AG08396 (cell line): ENCODE measurements at regions not wholly inside any gene's neighbourhood (a gene's known extent, or its start where the extent isn't known, plus 50 kb on each side); places are given as distances from the start of the nearest gene placed in this dataset.

Experiments
- DNase-seq: peaks from one replicate; pipeline ENCODE4 v3.0.0; 2012; ENCODE audit warnings: low spot score, mixed read lengths

DNA sequence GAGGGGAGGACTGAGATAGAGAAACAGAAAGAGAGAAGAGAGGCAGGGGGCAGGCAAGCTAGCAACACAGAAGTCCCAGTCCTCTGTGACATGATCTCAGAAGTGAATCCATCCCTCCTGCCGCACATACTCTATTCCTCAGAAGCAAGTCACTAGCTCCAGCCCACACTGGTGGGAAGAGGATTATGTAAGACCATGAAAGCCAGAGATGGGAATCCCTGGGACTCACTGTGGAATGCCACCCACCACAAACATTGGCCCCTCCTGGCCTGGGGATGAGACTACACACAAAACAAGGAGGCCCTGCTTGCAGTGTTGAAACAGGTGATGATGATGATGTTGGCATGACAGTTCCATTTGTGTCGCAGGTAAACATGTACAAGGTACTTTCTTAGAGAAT is 419.9 kb downstream of the IRS2 start:
- DNase-seq = no peak

DNA sequence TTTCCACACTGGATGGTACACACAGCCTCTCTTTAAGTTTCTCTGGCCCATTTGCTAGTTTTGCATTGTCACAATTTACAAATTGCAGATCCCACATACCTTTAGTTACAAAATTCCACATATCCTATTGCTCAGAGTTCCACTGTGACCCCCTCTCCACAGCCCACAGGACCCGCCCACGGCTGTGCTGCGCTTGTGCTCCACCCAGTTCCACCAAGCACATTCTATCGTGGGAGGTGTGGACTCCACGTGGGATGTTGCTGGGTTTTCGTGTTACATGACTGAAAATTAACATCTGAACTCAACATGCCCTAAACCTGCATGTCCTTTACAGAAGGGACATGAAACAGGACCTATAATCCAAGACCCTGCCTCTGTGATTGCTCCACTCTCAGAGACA is 423.0 kb downstream of the IRS2 start:
- DNase-seq = no peak

DNA sequence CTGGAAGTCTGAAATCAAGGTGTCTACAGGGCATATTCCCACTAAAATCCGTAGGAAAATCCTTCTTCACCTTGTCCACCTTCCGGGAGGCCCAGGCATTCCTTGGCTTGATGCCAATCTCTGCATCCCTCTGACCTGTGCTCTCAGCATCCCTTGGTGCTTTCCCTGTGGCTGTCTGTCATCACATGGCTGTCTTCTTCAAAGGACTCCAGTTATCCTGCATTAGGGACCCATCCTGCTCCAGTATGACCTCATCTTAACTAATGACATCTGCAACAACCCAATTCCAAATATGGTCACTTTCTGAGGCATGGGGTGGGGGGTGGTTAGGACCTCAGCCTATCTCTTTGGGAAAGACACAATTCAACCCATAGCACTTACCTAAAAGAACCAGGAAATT is 423.8 kb downstream of the IRS2 start:
- no peak for DNase-seq

DNA sequence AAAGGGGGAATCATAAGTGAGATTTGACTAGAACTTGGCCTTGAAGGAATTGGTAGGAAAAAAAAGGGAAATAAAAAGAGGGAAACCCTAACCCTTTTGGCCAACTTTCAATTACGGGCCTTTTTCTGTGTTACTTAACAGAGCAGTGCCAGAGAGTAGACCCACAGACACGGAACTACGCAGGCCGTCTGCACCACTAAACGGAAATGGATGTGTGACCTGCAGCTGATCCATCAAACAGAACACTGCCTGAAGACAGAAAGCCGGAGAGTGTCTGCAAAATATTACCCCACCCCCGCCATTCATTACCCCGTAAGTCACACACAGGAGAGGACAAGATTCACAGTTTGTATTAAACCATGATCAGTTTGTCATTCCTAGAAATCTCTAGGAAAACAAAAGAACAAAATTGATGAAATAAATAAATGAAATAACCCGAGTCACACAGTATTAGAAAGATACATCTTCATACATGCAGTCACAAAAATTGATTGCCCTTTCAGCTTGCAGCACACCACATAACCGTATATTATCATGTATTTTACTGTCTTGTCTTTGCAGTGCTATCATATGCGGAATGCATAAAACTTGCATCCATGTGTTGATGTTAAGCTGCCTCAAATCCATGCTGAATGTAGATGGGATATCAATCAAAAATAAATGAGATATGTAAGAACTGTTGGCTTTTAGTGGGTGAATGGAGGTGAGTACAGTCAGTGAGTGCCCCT is 424.7 kb downstream of the IRS2 start:
- no peak for DNase-seq

DNA sequence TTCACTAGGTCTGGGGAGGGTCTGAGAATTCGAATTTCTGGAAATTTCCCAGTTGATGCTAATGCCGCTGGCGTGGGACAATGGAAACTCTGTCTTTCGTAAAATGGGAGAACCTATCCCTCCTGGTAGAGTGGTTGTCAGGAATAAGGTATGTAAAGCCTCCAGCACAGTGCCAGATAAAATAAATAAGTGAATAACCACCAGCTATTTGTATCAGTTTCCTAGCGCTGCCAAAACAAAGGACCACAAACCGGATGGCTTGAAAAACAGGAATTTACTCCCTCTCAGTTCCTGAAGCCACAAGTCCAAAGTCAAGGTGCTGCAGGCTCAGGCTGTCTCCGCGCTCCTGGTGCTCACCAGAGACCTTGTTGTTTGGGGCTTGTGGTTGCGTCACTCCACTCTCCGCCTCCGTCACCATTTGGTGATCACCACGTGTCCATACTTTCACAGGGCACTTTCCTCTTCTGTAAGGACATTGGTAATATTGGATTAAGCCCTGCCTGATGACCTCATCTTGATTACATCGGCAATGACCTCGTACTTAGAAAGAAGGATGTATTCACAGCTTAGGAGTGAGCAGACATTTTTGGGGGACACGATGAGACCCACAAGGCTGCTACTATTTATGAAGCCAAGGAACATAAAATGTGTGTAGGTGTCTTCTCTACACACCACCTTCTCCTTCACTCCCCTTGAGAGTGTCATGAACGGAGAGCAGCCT is 428.5 kb downstream of the IRS2 start:
- no peak for DNase-seq

DNA sequence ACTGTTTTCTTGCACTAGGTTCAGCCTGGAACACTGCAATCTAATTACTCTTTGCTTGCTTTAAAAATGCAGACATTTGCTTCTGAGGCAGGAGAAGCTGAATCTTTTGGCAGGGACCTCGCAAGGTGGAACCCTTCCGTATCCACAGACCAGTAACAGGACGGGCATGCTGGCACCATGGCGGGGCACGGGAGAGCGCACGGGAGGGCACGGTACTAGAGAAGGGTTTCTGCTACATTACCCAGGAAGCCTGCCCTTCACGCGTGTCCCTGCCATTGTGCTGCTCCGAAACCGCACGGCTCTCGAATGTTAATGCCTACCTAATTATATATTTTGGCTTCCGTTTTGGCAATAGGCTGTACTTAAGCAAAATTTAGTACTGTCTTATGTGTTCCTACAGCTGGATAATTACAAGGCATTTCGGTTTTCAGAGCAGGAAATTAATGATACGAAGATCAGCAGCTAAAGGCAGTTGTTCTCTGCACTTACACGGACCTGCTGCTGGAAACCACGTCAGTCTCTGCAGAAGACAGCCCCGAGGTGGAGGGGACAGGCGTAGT is 430.4 kb downstream of the IRS2 start:
- DNase-seq = no peak

DNA sequence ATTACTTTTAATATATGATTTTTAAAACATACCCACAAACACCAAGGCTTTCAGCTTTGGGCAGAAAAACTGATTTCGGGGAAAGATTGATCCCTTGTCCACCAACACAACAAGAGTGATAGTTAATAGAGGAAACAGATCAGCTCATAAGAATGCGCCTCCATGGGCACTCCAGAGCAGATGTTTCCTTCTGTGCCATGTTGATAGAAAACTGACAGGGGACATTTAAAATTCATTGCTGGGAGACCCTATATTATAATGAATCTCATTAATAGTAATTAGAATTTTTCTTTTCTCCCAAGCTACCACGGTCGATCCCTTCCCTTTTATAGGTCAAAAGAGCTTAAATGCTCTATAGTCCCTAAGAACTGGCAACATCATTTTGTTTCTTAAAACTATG is 431.2 kb downstream of the IRS2 start:
- DNase-seq = no peak

DNA sequence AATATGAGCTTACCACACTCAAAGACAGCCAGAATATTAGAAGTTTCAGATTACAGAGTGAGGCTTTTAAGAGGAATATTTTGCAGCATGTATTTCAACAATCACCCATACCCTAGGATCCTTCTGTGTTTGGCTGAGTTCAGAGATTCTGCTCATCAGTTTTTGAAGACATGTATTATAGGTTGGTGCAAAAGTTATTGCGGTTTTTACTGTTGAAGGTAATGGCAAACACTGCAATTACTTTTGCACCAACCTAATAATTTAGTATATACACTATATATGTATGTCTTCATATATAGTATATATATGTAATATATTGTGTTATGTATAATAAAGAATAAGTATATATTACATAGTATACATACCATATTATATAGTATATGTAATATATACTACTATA is 435.1 kb downstream of the IRS2 start:
- DNase-seq = no peak

DNA sequence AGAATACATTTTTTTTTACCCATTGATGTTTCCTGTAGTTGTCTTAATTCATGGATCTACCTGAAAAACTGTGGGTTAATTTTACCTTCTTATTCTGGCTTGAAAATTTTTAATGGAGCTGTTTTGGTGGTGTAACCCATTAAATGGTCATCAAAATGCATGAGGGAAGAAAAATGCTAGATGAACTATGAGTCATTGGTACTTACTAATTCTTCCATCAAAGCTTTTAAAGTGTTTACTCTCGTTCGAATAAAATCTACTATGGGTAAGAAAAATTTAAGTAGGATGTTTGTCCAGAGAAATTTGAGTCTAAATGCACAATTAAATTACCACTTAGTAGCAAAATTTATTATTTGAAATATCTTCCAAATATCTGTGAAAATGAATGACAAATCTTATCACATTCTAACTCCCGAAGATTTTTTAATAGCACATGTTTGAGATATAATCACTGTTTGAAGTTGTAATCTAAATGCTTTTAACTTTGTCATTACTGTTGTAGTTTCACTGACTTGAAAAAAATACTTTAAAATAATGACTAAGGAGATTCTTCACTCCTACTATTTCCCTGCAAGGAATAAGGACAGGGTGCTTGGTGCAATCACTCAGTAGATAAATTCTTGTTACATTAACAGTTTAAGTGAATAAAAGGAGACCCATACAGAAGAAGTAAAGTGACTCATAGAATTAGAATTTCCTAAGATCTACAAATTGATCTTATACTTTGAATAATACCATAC is 437.7 kb downstream of the IRS2 start:
- DNase-seq = peak; percentile 31

DNA sequence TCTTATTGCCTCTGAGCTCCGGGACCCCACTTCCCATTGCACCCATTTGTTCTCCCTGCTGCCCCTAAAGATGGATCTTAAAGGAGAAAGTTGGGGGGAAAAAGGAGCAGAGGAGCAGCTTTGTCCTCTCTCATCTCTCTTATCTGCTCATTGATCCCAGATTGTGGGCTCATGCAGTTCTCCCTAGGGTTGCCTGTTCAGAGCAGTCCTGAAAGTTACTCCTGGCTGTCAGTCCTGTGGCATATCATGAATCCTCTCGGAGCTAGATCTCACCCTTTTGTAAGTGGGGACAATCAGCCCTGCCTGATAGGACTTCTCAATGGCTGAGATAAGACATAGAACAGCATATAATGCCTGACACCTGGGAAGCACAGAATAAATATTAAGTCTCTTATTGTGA is 440.3 kb downstream of the IRS2 start:
- DNase-seq = no peak

DNA sequence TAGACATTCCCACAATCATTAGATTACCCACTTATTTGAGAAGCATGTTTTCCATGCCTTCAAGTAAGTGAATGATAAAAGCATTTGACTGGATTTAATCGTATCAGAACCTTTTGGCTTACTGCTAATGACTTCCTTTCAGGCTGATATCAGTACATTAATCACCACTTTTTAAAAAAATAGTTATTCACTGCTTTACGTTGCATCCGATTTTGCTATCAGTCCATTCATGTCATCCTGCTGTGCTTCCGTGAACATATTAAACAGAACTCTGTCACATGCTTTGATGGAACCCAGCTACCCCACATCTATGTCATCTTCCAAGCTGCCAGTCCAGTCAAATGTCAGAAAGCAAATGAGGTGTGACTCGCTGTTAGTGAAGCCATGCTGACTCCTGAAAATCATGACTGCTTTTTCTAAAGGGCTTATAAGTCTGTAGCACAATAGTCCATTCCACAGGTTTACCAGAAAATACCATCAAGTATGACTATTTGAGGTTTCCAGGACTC is 440.9 kb downstream of the IRS2 start:
- peak; percentile 36 for DNase-seq

DNA sequence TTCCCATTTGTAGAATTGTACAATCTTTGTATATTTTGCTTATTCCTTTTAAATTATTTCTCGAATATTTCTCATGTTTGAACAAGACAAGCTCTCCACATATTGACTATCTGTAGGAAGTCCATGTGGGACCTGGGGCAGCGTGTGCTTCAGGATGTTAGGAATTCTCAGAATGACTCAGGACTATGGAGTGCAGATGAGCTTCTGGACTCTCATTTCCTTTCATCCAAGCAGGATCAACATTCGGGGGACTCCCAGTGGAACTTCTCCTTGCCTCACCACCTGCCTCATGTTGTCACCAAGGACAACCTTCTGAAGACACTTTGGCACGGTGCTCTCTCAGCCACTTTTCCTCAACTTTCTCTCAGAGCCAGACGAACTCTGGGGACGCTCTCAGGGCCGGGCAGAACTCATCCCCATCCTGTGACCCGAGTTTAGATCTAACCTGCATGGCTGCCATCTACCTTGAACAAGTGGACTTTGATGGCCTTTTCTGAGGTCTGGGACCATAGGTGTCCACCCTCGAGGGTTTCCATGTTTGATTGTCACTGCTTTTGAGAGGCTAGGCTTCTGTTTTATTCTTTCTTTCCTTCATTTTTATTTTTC is 441.7 kb downstream of the IRS2 start:
- DNase-seq = peak; percentile 58

DNA sequence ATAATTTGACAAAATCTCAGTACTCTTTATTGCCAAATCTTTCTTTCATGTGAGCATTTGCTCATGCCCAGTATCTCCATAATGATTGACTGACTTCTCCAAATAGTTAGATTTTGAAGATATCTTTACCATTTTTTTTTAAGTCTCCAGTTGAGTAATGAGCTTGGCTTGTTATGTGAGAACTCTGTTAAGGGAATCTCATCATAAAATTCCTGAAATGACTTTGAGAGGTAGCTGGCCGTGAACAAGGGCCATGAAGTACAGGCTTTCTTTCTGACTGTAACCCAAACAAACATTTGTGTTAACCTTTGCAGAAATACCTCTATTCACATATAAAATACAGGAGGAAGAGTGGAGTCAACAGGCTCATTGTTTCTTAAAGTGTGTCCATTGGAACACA is 449.7 kb downstream of the IRS2 start:
- DNase-seq = peak; percentile 35

DNA sequence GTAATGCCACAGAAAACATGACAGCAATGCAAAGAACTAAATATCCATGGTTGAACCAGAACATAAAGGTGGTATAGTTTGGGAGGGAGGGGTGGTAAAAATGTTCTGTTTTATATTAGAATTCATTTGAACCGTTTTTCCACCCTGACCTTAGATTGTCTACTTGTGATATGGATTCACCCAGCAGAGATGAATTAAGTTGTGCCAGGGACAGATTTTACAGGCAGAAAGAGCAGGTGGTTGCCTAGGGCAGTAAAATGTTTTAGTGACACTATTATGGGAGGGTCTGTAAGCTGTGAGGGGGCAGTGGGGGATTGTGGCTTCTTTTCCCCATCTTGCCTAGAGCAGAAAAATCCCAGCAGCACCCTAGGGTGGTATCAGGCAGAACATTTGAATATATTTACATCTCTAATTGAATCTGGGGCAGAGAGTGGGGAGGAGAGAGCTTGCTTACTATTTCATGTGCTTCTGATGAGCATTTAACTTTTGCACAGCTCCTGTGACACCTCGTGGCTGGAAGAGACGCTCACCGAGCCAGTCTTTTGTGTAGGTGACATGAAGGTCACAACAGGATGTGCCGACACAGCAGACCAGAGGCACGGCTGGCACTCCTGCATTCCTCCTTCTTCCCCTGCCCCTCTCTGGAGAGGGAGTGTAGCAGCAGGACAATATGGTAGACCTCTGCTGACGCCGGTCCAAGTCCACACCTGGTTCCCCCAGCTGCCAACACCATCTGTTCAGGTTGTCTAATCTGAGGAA is 452.3 kb downstream of the IRS2 start:
- no peak for DNase-seq

DNA sequence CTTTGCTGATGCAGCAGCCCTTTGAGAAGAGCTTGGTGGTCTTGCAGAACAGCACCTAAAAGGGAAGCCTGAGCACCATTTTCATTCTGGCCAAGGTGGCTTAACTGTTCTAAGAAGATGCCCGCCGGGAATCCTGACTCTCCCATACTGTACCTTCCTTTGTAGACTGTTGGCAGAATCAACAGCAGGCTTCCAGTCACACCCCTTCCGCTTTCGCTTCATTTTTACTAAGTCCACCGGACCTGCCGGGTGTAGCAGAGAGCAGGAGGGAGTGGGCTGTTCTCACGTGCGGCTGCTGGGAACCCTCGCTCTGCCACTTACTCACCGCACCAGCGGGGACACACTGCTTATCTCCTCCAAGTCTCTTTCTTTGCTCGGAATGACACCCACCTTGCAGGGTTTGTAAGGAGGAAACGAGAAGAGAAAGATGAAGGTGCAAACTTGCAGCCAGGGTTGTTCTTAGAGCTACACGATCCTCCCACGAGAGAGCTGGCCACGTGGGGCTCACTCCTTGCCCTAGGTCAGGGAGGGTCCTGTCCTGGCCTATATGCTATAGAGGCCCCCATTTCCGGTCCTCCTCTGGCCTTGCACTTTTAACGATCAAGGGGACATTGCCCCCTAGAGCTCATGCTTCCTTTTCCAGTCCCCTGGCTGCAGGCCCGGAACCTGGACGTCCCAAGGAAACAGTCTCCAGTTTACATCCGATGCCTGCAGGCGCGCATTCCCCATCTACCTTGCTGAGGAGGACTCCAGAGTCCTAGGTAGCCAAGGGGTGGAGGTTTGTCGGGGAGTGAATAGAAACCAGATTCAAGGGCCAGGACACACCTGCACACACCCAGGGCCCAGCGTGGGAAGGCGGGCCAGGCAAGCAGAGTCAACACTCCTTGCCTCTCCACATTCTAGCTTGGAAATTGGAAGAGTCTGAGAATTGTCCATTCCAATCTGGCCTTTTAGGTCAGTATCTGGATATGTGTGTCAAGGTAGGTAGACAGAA is 453.6 kb downstream of the IRS2 start:
- no peak for DNase-seq

DNA sequence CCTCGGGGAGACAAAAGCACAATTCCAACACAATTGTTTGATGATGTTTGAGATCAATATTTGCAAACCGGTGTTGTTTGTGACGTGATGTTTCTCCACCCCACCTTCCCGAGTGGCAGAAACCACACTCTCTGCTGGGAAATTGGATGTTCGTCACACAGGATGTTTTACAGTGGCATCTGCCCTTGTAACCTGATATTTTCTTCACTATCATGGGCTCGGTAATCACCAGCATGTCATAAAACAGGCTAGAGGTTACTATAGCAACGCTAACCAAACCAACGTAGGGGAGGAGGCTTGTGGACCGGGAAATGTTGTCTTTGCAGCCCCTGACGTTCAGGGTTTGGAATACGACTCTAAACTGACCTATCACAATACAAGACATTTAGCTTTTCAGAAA is 454.5 kb downstream of the IRS2 start:
- DNase-seq = no peak

DNA sequence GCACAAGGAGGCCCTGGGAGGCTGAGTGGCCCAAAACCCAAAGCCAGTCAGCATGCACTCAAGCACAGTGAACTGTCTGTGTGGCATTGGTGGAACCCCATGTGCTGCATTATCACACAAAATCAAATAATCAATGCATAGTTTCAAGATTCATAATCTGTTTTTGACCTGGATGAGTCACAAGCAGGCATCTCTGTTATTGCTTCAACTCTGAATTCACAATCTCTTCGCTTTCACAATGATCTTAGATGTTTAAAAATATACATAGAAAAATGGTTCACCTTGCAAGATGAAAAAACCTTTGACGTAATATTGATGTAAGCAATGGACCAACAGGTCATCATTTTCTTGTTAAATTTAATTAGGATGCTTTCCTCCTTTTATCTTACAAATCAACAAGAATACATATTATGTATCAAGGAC is 455.4 kb downstream of the IRS2 start:
- peak; percentile 31 for DNase-seq

DNA sequence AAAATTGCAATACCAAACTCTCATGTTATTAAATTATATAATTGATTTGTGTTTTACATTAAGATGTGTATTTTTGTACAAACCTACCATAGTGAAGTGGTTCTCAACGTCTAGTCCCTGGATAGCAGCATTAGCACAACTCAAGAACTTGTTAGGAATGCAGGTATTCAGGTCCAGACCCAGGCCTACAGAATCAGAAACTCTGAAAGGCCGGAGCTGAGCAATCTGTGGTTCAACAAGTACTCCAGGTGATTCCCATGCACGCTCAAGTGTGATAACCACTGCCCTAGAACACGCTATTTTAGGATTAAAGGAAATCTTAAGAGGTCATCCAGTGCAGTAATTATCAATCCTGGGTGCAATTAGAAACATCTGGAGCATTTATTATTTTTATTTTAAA is 456.3 kb downstream of the IRS2 start:
- DNase-seq = no peak

DNA sequence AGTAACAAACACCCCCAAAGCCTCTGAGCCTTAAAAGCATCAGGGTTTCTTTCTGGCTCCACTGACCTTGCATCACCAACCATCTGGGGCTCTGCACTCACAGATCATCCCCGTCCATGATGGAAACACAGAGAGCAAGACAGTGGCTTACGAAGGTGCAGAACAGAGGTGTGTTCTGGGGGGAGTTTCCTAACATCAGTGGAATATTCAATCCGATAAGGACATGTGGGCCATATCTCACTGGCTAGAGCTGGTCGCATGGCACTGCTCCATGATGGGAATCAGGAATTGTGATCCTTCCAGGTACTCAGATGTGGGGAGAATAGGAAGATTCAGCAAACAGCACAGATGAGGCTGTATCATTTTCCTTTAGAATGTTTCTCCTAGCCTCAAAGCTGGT is 457.2 kb downstream of the IRS2 start:
- DNase-seq = no peak

DNA sequence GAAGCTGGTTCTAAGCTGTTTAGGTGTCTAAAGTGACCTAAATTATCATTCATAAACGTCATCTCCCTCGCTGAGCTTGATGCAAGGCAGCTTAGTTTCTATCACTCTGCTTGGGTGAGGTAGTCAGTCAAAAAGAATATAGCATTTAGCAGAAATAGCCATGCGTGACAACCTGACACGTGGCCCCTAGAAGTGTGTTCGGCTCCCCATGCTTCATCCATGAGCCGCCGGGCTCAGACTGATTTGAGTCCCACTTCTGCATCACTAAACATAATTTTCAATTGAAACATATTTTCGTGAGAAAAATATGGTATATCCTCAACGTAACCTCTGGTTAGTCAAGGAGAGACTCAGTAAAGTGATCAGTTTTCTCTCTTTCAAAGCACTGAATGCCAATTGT is 459.8 kb downstream of the IRS2 start:
- DNase-seq = no peak
